ENCODE measurements at regions not wholly inside any gene's neighbourhood (a gene's known extent, or its start where the extent isn't known, plus 50 kb on each side); places are given as distances from the start of the nearest gene placed in this dataset.

- FAIRE-seq = no peak
These were observed 96.0 kb upstream of the TLE3 start for GRCh38 chr15:70193734-70194133.

DNA sequence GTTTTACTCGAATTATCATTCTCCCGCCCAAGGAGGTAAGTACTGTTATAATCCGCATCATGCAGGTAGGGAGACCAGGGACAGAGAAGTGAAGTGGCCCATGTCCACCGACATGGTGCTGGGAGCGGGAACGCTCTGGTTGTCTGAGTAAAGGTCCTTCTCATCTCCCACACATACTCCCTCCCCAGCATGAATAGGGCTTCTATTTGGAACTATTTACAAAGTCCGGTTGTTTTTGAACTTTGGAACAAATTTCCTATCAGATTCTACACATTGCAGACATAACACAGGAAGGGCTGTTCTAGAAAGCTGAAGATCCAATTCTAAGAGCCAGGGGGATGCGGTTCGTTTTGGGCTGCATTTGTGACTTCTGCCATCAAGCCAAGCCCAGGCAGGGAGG is 94.8 kb upstream of the TLE3 start:
- FAIRE-seq = no peak

GRCh38 chr15:70192041-70192440 is 94.3 kb upstream of the TLE3 start:
- no peak for FAIRE-seq

DNA sequence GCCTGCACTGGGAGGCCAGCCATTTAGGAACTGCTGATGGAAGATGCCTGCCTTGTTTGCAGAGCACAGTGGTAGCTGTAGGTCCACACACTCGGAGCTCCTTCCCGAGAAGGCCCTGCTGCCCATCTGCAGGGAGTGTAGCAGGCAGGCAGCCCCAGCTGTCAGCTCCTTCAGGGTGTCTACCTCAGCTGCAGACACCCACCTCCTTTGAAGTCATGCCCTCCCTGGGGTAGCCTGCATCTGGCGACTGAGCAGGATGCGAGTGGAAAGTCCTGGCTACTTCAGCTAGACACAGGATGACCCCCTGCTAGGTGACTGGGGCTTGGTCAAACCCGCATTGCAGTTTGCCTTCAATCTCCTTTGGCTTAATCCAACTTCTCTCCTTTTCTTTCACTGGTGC is 93.2 kb upstream of the TLE3 start:
- no peak for FAIRE-seq

GRCh38 chr15:70189826-70190695 is 92.3 kb upstream of the TLE3 start:
- FAIRE-seq = no peak

DNA sequence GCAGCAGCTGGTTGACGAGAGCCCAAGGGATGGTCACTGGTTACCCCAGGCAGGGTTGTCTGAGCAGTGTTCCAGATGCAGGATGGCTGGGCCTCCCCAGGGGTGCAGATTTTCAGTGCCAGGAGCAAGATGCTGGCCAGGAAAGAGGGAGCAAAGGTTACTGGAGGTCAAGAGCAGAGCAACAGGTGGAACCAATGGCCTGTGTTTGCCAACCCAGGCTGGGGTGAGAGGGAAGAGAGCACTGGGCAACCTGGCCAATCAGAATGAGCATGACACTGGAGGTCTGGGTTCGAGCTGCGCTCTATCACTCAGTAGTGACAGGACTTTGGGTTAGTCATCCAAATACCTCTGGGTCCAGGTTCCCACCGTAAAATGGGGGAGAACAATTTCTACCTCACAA is 90.6 kb upstream of the TLE3 start:
- FAIRE-seq = no peak

DNA sequence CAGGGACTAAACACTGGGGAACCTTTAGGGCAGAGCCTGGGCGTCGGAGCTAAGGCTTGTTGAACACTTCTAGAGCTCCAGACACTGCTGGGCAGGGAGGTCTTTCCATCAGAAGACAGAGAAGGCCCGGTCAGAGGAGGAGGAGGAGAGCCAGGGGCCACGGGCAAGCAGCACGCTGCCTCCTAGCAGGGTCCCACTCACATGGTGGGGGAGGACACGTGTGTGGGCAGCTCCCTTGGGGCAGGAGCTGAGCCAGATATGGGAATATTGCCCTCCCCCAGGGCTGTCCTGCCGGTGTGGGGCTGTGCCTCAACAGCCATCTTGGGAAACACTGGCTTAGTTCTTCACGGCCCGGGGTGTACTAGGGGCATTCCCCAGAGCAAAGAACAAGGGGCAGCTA is 89.6 kb upstream of the TLE3 start:
- FAIRE-seq = no peak

GRCh38 chr15:70186152-70186551 is 88.4 kb upstream of the TLE3 start:
- FAIRE-seq = no peak

GRCh38 chr15:70185251-70185711 is 87.6 kb upstream of the TLE3 start:
- FAIRE-seq = no peak

DNA sequence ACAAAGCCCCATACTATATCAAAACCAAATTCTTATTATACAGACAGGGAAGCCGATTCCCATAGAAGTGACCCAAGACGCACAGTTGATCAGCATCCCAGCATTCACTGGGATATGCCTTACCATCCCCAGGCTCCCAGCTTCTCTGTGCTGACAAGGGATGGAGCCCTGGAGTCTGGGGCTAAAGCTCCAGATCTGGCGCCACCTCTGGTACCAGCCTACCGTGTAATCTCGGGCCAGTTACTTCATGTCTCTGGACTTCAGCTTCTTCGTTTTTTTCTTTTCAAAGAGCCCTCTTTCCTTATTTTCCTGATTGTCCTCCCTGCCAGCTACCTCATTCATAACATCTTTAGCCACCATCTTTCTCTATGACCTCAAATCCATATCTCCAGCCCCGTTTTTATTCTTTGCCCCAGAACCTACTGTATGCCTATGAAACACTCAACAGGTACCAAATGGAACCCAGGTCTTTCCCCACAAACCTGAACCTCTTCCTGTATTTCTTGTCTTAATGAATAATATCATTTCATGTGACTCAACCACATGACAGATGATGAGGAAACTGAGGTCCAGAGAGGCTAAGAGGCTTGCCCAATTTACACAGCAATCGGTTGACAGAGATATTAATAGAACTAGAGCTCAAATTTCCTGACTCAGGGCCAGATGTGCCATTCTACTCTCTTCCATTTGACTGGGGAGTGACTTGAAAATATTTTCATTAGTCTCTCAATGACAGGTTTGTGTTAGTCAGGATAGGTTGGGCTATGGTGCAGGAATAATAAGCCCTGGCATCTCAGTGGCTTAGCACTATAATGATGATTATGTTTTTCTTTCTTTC is 85.4 kb upstream of the TLE3 start:
- FAIRE-seq = no peak

- FAIRE-seq = no peak
These were observed 84.0 kb upstream of the TLE3 start for GRCh38 chr15:70181626-70182255.

DNA sequence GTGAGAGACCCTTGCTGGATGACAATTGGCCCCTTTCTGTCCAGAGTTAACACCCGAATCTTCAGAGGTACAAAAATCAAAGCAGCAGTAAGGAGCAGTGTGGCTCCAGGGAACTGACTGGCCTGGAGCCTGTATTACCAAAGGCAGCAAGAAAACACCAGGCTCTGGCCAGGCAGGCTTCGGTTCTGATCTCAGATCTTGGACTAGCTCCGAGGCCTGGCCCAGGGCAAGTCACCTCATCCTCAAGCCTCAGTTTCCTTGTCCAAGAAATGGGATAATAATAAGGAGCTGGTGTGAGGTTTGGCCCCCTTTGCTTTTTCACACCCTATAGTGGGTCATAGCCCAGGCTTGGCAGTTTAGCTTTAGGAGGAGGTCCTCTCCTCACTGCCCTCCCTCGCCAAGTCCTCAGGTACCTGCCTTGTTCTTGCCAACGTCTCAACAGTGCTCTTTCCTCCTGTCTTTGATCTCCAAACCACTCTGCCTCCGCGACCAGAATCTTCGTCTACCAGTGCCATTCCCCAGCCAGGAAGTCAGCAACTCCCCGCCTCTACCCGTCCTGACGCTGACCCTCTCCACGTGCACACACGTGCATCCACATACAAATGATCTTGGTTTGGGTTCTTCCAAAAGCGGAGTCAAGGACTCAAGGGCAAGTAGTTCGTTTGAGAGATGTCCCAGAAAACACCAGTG is 82.6 kb upstream of the TLE3 start:
- no peak for FAIRE-seq

DNA sequence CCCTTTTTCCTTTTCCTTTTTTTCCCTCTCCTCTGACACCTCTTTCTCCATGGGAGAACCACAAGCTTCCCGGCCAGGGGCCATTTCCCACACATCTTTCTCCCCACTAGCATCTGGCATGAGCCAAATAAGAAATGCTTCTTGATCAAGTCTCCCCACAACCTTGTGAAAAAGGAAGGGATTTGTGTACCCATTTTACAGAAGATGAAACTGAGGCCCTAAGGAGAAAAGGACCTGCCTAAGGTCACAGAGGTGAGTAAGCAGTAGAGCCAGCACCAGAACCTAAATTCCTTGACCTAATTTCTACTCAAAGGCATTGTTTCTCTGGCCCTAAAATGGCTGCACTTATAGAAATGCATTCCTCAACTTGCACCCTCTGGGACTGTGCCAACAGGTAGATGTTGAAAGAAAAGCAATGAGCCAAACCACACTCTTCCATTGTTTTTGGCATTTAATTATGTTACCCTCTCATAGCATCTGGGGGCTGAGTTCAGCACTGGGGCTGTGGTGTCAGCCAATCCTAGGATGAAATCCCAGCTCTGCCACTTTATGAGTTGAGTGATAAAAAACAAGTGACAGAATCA is 81.7 kb upstream of the TLE3 start:
- FAIRE-seq = no peak

DNA sequence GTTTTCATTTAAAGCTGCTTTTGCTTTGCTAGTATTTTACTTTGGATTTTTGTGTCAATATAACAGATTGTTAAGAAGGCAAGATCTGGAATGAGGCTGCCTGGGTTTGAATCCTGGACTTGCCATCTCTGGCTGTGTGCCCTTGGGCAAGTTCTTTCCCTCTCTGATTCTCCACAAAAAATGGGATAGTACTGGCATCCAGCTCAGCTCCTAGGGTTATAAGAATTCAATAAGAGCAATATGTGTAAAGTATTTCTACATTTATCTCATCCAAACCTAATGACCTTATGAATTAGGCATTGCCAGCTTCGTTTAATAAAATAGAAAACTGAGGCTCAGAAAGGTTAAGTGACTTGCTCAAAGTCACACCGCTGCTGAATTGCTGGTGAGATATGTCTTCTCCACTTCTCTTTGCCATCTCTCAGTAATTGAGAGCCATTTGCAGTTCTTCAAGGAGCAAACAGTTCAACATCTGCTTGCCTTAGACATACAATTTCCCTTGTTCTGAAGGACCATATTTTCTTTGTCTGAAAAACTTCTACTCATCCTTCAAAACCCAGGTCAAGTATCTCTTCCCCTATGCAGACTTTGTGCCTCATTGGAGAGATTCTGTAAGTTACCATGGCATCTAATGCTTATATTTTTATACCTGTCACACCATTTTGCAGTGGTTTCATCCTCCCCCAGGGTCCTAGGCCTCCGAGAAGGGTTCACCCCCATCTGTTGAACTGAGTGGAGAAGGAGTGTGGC is 80.8 kb upstream of the TLE3 start:
- FAIRE-seq = no peak

DNA sequence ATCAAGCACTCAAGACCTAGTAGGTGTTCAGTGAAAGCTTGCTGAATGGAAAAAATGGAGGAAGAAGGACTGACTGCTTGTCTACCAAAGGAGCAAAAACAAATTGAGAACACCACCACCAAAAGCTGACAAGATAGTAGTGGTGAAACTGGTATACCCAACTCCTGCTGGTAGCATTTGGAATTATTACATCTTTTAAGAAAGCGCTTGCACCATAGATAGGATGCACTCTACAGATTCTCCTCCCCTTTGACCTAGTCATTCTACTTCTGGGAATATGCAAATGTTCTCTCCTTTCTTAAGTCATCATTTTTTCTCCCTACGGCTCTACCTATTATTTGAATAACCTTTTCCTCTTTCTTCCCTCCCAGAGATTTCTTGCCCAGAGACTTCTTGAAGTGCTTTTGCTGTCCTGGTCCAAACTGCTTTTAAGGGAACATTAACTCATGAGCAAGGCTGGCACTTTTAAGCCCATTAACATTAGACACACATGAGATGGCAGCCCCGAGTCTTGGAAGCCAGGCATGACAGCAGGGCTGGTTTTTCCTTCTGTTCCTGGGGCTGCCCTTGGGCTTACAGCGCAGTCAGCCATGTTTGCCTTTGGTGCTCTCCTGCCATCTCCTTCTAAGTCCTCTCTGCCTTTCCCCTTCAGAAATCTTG is 75.0 kb upstream of the TLE3 start:
- FAIRE-seq = no peak

DNA sequence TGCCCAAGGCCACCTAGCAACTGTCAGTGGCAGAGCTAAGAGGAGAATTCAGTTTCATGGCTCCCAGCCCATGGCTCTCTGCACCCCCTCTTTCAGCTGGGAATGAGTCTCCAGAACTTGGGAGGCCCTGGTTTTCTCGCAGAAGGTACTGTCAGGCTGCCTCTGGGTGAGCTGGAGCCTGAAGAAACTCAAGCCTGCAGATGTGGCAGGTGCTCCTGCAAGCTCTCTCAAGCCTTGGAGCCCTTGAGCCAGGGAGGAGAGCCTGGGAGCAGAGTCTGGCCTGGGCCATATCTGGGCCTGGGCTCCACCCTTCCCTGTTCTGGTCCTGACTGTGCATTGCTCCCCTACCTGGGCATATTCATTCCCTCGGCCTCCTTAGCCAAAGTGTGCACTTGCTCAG is 74.4 kb upstream of the TLE3 start:
- FAIRE-seq = no peak

- FAIRE-seq = no peak
These were observed 73.7 kb upstream of the TLE3 start for GRCh38 chr15:70171256-70171886.

DNA sequence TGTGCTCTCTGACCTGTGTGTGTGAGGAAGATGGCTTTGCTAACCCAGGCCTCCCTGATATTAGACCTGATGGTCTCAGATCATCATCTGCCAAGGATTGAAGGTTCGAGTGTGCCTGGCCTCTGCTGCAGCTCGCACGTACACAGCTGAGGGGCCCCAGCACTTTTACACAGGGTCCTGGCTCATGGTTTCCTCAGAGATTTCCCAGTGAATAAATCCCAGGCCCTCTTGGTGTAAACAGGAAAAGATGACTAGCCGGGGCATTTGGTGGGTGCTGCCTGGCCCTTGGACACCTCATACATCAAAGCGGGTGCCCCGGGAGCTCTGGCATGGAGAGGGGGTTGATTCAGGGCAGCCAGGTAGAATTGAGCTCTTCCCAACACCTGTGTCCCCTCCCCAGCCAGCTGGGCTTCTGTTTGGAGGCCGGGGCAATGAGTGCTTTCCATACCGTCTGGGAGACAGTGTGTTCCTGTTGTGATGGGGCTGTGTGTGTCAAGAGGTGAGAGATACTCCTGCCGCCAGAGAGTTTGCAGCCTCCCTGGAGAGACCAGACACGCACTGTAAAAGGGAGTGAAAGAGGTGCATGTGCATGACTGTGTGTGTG is 72.5 kb upstream of the TLE3 start:
- no peak for FAIRE-seq

DNA sequence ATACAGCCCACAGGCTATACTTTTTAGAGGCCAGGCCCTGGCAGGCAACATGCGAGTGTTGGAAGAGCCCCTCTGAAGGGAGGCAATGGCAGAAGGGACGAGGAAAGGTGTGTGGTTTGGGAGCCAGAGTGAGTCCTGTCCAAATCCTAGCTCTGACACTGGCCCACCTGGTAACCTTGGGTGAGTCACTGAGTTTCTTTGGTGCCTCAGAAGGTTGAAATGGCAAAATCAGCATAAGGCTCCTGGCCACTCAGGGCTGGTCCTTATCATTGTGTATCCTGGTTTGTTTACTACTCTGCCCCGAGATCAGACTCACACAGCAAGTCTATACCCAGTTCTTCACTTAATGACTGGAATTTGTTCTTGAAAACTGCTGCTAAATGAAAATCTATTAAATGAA is 71.4 kb upstream of the TLE3 start:
- FAIRE-seq = no peak

DNA sequence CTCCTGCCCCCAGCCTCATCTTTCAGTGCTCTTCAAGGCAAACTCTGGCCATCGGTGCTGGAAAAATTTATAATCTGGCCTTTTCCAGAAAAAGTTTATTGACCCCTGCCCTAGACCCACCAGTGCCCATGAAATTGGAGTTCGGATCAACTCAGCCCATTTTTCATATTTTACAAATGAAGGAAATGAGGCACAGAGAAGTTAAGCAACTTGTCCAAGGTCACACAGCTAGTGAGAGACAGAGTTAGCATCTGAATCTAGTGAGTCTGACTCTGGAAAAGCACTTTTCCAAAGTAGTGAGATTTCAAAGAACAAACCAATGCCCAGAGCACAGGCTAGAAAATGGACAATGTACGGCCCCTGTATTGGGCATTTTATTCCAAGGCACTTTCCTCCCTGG is 69.4 kb upstream of the TLE3 start:
- FAIRE-seq = no peak
